ENCODE measurements at regions not wholly inside any gene's neighbourhood (a gene's known extent, or its start where the extent isn't known, plus 50 kb on each side); places are given as distances from the start of the nearest gene placed in this dataset.

GRCh38 chr5:81855591-81855990 is 104.7 kb upstream of the SSBP2 start:
- DNase-seq, result no peak

GRCh38 chr5:81854915-81855314 is 104.0 kb upstream of the SSBP2 start:
- no peak for DNase-seq

GRCh38 chr5:81854485-81854884 is 103.6 kb upstream of the SSBP2 start:
- no peak for DNase-seq

GRCh38 chr5:81853030-81853357 is 102.1 kb upstream of the SSBP2 start:
- no peak for DNase-seq

GRCh38 chr5:81852291-81853029 is 101.6 kb upstream of the SSBP2 start:
- DNase-seq, result no peak

- peak; percentile 67 to 74 (median 70) for DNase-seq
These were observed 100.7 kb upstream of the SSBP2 start for GRCh38 chr5:81851481-81852178.

GRCh38 chr5:81850501-81851357 is 99.8 kb upstream of the SSBP2 start:
- no peak for DNase-seq

- no peak for DNase-seq
These were observed 99.0 kb upstream of the SSBP2 start for GRCh38 chr5:81849770-81850367.

GRCh38 chr5:81848362-81848880 is 97.5 kb upstream of the SSBP2 start:
- no peak for DNase-seq

GRCh38 chr5:81846301-81846700 is 95.4 kb upstream of the SSBP2 start:
- no peak for DNase-seq

- DNase-seq, result no peak
These were observed 92.9 kb upstream of the SSBP2 start for GRCh38 chr5:81843845-81844244.

- no peak for DNase-seq
These were observed 92.0 kb upstream of the SSBP2 start for GRCh38 chr5:81842795-81843398.

- DNase-seq, result no peak
These were observed 88.1 kb upstream of the SSBP2 start for GRCh38 chr5:81839034-81839433.

GRCh38 chr5:81838307-81838906 is 87.5 kb upstream of the SSBP2 start:
- no peak for DNase-seq

GRCh38 chr5:81837667-81838306 is 86.9 kb upstream of the SSBP2 start:
- no peak for DNase-seq

- DNase-seq, result no peak
These were observed 85.0 kb upstream of the SSBP2 start for GRCh38 chr5:81835814-81836367.

GRCh38 chr5:81834021-81834660 is 83.2 kb upstream of the SSBP2 start:
- no peak for DNase-seq

- DNase-seq, result no peak
These were observed 79.7 kb upstream of the SSBP2 start for GRCh38 chr5:81830596-81830995.

GRCh38 chr5:81829242-81829641 is 78.3 kb upstream of the SSBP2 start:
- DNase-seq, result no peak

- no peak for DNase-seq
These were observed 76.6 kb upstream of the SSBP2 start for GRCh38 chr5:81827500-81827899.

- no peak for DNase-seq
These were observed 75.2 kb upstream of the SSBP2 start for GRCh38 chr5:81826128-81826527.
